ENCODE measurements at regions not wholly inside any gene's neighbourhood (a gene's known extent, or its start where the extent isn't known, plus 50 kb on each side); places are given as distances from the start of the nearest gene placed in this dataset.
A peak's percentile ranks its signal among the peaks of the same experiment; 100 is the strongest.

- H3K4me1 ChIP-seq = no peaks in the 10 kb centered on the region
- no peaks in the 10 kb centered on the region for H3K36me3 ChIP-seq
- intact Hi-C loops (cut with DNase I; ENCODE audit: low total_unique reads) = no loop called here
- no peaks in the 10 kb centered on the region for H3K27me3 ChIP-seq
- no peak for DNase-seq
- no peak overlapping the region for H3K27ac ChIP-seq
- TF ChIP-seq CTCF (IDR thresholded peaks at IDR 0.05) (no peak), POLR2A (IDR thresholded peaks at IDR 0.05) (no peak)
- no peak overlapping the region for H3K4me3 ChIP-seq
- no peaks in the 10 kb centered on the region for H3K9me3 ChIP-seq
Observed at GRCh38 chr10:44813201-44813600, 97.9 kb upstream of the TMEM72 start.

GRCh38 chr10:44814929-44815328, 96.2 kb upstream of the TMEM72 start:
- Histone ChIP-seq H3K36me3 (no peaks in the 10 kb centered on the region), H3K27ac (no peak overlapping the region), H3K27me3 (no peaks in the 10 kb centered on the region), H3K9me3 (no peaks in the 10 kb centered on the region), H3K4me1 (no peaks in the 10 kb centered on the region), H3K4me3 (no peak overlapping the region)
- DNase-seq = no peak
- TF ChIP-seq CTCF (IDR thresholded peaks at IDR 0.05) = no peak
- no peak for TF ChIP-seq POLR2A (IDR thresholded peaks at IDR 0.05)
- intact Hi-C loops (cut with DNase I; ENCODE audit: low total_unique reads) = no loop called here

GRCh38 chr10:44818041-44818649, 93.0 kb upstream of the TMEM72 start:
- H3K27ac ChIP-seq = peak overlapping the region; percentile 0 to 56
- H3K27me3 ChIP-seq = no peaks in the 10 kb centered on the region
- no peak overlapping the region for H3K4me3 ChIP-seq
- no peaks in the 10 kb centered on the region for H3K9me3 ChIP-seq
- no peak for DNase-seq
- TF ChIP-seq CTCF (IDR thresholded peaks at IDR 0.05) = no peak
- intact Hi-C loops (cut with DNase I; ENCODE audit: low total_unique reads) = no loop called here
- no peaks in the 10 kb centered on the region for H3K4me1 ChIP-seq
- no peaks in the 10 kb centered on the region for H3K36me3 ChIP-seq

GRCh38 chr10:44818701-44819127, 92.4 kb upstream of the TMEM72 start:
- TF ChIP-seq CTCF (IDR thresholded peaks at IDR 0.05) (no peak), POLR2A (IDR thresholded peaks at IDR 0.05) (no peak)

GRCh38 chr10:44820094-44820493, 91.0 kb upstream of the TMEM72 start:
- Histone ChIP-seq H3K4me1 (no peaks in the 10 kb centered on the region), H3K27me3 (no peaks in the 10 kb centered on the region), H3K27ac (no peak overlapping the region), H3K9me3 (no peaks in the 10 kb centered on the region), H3K4me3 (no peak overlapping the region), H3K36me3 (no peaks in the 10 kb centered on the region)
- TF ChIP-seq CTCF (IDR thresholded peaks at IDR 0.05) = no peak
- no peak for TF ChIP-seq POLR2A (IDR thresholded peaks at IDR 0.05)
- intact Hi-C loops (cut with DNase I; ENCODE audit: low total_unique reads) = no loop called here
- no peak for DNase-seq

More at GRCh38 chr10:44818701-44819127, 92.4 kb upstream of the TMEM72 start:
- Histone ChIP-seq H3K4me3 (no peak overlapping the region), H3K4me1 (no peaks in the 10 kb centered on the region), H3K9me3 (no peaks in the 10 kb centered on the region), H3K27ac (peak overlapping the region in 1 of 2 donors; percentile 0), H3K36me3 (no peaks in the 10 kb centered on the region), H3K27me3 (no peaks in the 10 kb centered on the region)
- no peak for DNase-seq
- intact Hi-C loops (cut with DNase I; ENCODE audit: low total_unique reads) = no loop called here

All from uterus (tissue), 3 donors.